GM23248 (cell line): ENCODE measurements at regions not wholly inside any gene's neighbourhood (a gene's known extent, or its start where the extent isn't known, plus 50 kb on each side); places are given as distances from the start of the nearest gene placed in this dataset.

Source experiments
- EZH2 ChIP-seq: fragments of 200-600 bp; sonication (generic); IDR thresholded peaks from 2 replicates; pipeline ENCODE4 v1.6.1; 2018; ENCODE audit warnings: antibody characterized with exemption, mild to moderate bottlenecking; ENCODE audit not compliant: insufficient read depth, poor library complexity, severe bottlenecking
- EZH2phosphoT487 ChIP-seq: fragments of 200-600 bp; sonication (generic); IDR thresholded peaks from 2 replicates; pipeline ENCODE4 v1.6.1; 2018; ENCODE audit warnings: antibody characterized with exemption, moderate library complexity, mild to moderate bottlenecking, low read depth; ENCODE audit not compliant: insufficient read depth

DNA sequence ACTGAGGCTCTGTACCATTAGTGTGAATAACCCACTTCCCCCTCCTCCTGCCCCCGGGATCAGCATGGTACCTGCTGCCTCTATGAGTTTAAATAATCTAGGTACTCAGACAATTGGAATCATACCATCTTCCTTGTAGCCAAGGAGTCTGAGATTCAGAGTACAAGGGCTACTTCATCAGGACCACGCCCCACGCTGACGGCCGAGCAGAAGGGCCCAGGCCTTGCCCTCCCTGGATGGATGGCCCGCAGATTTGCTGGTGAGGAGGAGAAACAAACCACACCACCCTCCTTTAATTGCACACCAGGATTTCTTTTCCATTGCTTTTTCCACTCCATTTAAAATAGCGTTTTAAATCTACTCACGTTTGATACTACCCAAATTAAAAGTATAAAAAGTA, 649.9 kb upstream of the ADARB2 start:
- TF ChIP-seq EZH2phosphoT487 (no peak), EZH2 (no peak)
